ENCODE measurements at regions not wholly inside any gene's neighbourhood (a gene's known extent, or its start where the extent isn't known, plus 50 kb on each side); places are given as distances from the start of the nearest gene placed in this dataset.

DNA sequence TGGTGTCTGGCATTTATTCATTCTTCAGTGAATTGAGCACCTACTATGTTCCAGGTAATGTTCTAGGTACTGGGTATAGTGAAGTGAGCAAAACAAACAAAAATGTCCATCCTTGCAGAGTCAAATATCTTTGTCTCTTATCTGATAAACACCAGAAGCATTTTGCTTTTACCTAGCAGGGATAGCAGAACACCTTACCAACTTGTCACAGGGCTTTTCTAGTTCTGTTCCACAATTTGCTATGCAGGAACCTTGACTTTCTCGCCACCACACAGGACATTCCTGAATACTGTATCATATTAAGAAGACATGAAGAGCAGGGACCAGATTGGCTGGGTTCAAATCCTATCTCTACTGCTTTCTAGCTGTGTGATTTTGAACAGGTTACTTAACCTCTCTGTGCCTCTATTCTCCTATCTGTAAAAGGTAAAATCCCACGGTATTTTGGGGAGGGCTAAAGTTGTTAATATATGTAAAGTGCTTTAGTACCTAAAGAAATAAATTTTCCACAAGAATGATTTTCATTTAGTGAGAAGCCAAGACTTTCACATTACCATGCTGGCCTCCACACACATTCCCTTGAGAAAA lies 214.5 kb upstream of the S100G start:
- TF ChIP-seq EZH2phosphoT487 (IDR thresholded peaks at IDR 0.05; ENCODE audit: low read length): no peak
- TF ChIP-seq EZH2 (optimal IDR thresholded peaks at IDR 0.05; ENCODE audit: low read depth, low read length): no peak
- TF ChIP-seq, protein P1, sequence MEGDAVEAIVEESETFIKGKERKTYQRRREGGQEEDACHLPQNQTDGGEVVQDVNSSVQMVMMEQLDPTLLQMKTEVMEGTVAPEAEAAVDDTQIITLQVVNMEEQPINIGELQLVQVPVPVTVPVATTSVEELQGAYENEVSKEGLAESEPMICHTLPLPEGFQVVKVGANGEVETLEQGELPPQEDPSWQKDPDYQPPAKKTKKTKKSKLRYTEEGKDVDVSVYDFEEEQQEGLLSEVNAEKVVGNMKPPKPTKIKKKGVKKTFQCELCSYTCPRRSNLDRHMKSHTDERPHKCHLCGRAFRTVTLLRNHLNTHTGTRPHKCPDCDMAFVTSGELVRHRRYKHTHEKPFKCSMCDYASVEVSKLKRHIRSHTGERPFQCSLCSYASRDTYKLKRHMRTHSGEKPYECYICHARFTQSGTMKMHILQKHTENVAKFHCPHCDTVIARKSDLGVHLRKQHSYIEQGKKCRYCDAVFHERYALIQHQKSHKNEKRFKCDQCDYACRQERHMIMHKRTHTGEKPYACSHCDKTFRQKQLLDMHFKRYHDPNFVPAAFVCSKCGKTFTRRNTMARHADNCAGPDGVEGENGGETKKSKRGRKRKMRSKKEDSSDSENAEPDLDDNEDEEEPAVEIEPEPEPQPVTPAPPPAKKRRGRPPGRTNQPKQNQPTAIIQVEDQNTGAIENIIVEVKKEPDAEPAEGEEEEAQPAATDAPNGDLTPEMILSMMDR (IDR thresholded peaks at IDR 0.05; ENCODE audit: low read length): no peak
